EH (cell line): ENCODE measurements at regions not wholly inside any gene's neighbourhood (a gene's known extent, or its start where the extent isn't known, plus 50 kb on each side); places are given as distances from the start of the nearest gene placed in this dataset.
"Not testable (repeated sequence)": the region's sequence is repeated elsewhere in the genome, so short reads cannot be mapped to it uniquely, and the experiment has no call there.

Source experiments
- DNase-seq: peaks from one replicate; pipeline ENCODE4 v3.0.0-alpha.2; 2015; ENCODE audit warnings: low read depth

DNA sequence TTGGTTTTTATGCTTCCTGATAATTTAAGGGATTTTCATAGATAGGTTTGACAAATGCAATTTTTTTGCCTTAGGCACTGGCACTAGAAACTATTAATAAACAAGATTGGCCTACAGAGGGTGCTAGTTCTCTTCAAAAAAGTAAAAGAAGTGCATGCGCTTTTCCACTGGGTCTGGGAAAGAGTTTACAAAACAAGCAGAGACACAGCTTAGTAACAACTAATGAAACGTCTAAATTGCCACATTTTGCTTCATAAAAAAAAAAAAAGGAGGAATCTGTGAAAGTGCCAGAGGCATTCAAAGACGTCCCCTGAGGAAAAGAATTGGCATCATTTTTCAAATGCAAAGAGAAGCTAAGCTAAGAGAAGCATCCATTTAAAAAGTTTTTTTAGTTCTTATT is 58.3 kb upstream of the EEA1 start:
- peak; percentile 75 for DNase-seq

DNA sequence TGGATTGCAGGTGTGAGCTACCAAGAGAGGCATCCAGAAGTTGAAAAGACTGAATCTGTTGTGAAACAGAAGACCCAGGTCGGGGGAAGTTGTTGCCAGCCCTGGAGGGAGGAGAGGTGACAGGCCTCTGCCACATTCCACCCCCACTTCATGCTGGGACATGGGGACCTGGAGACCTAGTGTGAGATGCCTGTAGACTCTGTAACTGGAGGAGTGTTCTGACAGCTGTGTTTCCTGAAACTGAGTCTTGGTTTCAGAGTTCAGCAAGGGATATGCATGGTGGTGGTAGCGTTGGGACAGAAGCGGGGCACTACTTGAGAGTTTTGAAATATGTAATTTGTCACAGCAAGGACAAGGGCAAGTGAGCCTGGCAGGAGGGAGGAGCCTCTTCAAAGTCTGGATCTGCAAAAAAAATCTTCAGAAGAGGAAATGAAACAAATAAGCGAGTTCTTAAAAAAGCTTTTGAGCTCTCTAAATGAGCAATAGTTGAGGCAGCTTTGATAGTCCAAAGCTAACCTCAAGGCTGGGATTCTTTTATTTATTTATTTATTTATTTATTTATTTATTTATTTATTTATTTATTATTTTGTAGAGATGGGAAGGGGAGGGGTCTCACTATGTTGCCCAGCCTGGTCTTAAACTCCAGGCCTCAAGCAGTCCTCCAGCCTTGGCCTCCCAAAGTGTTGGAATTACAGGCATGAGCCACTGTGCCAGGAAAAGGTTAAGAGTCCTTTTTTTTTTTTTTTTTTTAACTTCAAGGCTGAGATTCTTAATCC is 58.9 kb upstream of the EEA1 start:
- no peak for DNase-seq

DNA sequence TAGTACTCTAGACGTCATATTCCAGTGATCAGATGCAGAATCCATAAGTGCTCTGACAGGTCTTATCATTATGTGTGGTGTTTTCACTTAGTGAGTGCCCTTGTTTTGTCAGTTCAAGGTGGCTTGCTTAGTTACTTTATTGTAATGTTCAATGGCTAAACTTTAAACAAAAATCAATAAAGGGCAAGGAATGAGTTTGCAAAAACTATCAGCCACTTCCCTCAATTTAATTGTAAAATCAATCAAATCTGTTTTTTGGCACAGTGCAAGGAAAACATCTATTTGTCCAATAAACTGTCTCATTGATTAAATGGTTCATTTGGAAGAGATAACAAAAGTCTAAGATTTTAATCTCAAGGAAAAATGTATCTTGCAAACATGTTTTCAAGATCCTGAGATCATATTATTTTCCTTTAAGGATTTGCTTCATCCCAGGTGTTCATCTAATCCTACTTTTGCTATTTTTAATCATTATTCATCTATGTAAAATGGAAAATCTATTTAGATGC is 59.6 kb upstream of the EEA1 start:
- DNase-seq: no peak

- DNase-seq: no peak
Observed at GRCh38 chr12:92989715-92990484, 60.8 kb upstream of the EEA1 start.

GRCh38 chr12:92991134-92991533 is 62.0 kb upstream of the EEA1 start:
- no peak for DNase-seq

GRCh38 chr12:92992041-92992440 is 62.9 kb upstream of the EEA1 start:
- peak; percentile 25 for DNase-seq

DNA sequence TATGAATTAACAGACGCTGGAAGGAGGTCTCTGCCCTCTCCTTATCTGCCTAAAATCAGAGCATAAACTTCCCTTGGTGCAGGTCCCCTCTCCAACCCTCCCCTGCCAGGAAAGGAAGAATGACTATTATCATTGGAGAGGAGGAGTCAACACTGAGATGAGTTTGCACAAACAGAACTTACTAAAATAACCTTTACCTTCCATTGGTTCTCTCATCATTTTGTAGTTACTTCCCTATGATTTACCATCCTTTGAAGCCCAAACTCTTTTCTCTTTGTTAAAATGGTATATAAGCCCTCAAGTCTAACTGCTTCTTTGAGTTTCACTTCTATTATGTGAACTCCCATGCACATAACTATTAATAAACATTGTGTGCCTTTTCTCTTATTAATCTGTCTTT is 64.2 kb upstream of the EEA1 start:
- no peak for DNase-seq

DNA sequence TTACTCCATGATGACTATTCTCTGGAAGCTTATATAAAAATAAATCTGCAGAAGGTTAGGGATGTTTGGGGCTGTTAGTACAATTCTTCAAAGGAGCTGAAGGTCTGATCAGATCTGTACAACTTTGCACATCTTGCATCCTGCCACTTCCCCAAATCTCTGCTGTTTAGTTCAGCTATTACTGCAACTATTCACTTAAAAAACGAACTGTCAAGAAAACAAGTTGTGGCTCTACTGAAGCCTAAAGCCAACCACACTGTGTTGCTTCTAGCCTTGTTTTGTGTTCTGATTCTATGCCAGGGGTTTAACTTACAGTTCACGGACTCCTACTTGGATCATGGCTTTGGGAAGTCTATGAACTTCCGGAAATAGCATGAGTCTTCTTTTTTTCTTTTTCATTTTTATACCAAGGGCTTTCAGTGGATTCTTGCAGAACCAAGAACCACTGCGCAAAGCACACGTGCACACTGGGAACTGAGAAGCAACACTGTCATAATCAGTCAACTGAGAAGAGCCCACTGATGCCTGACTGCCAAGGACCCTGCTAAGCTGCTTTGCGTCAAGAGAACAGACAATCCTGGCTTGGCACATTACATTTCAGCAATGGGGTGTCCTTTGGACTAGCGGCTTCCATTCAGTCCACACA is 66.3 kb upstream of the EEA1 start:
- DNase-seq: no peak

GRCh38 chr12:93000026-93000425 is 70.9 kb upstream of the EEA1 start:
- DNase-seq: no peak

DNA sequence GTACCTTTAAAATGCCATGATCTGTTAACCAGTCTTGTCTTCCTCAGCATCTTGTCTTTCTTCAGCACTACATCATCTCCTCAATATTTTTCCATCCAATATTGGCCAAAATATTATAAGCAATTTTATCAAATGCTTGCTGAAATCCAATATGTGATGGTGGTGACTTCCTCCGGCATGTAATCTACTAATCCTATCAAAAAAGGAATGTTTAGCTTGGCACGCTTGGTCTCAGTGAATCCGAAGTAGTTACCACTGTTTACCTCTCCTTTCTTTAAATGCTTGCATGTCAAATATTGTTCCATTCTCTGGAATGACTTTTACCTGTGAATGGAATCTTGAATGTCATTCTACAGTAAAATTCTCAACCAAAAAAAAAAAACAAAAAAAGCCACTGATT is 72.3 kb upstream of the EEA1 start:
- DNase-seq: no peak

- DNase-seq: peak; percentile 96
Observed at GRCh38 chr12:93002293-93003054, 73.4 kb upstream of the EEA1 start.

GRCh38 chr12:93003531-93004239 is 74.6 kb upstream of the EEA1 start:
- DNase-seq: no peak

DNA sequence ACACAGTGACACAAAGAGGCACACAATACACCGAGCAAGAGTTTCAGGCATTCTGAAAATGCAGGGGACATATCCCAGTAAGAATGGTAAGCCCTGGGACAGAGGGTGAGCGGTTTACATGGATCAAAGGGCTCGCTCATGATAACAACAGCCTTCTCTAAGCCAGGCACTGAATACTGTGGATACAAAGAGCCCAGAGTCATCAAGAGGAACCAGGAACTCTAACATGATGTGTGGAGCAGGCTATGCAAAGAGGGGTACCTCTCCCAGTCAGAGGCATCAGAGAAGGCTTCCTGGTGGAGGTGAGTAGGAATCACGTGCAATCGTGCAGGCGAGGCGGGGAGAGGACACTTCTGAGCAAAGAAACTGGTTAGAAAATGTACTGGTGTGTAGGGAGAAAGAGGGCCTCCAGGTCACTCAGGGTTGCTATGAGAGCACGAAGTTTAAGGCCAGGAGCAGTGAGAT is 76.9 kb upstream of the EEA1 start:
- DNase-seq: no peak

GRCh38 chr12:93006471-93007208 is 77.5 kb upstream of the EEA1 start:
- no peak for DNase-seq

DNA sequence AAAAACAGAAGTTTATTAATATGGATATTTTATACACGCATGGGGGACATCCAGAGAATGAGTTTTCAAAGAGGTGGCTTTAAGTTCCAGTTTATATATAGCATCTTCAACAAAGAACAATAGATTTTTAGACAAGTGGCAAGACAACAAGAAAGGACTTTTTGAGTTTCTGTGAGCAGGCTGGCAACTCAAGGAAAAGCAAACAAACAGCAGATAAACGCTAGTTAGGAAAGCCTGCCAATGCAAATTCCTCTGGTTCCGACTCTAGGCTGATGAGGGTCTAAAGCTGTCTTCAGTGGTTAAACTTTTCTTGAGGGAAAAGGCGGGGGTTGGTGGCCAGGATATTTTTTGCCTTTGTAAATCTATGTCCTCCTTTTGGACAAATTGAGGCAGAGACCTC is 78.4 kb upstream of the EEA1 start:
- no peak for DNase-seq

- no peak for DNase-seq
Observed at GRCh38 chr12:93008044-93008778, 79.1 kb upstream of the EEA1 start.

DNA sequence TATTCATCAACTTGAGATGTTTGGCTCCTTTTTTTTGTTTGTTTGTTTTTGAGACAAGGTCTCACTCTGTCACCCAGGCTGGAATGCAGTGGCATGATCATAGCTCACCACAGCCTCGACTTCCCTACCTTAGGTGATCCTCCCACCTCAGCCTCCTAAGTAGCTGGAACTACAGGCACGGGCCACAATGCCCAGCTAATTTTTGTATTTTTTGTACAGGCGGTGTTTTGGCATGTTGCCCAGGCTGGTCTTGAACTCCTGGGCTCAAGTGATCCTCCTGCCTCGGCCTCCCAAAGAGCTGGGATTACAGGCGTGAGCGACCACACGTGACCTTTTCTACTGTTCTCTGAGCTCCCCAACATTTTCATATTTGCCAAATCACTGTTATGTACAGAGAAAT is 79.8 kb upstream of the EEA1 start:
- DNase-seq: not testable (repeated sequence)

DNA sequence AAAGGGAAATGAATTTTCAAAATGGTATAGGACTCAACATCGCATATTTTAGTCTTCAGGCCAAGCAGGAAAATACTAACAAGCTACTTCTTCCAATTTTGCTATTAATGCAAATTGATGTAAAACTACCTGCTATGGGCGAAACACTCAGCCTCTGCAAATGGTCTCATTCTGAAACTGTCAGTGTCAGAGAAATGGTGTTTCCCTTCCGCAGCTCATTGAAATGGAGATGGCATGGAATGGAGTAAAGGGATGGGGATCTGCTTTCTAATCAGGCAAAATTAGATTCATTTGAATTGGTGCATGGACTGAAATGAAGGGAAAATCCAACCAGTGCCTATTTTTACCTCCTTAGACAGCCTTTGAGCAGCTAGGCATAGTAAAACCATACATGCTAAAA is 80.4 kb upstream of the EEA1 start:
- no peak for DNase-seq

GRCh38 chr12:93010461-93010860 is 81.4 kb upstream of the EEA1 start:
- no peak for DNase-seq

DNA sequence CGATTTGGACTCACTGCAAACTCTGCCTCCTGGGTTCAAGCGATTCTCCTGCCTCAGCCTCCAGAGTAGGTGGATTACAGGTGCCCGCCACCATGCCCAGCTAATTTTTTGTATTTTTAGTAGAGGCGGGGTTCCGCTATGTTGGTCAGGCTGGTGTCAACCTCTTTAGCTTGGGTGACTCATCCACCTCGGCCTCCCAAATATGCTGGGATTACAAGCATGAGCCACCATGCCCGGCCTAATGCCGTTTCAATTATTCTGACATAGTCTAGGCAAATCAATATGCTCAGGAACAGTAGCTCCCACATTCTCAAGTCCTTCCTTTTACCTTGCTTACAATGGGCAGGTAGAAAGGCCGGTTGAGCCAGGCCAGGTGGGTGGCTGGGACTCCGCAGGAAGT is 82.0 kb upstream of the EEA1 start:
- no peak for DNase-seq
